Mesenchymal stem cell (in vitro differentiated cells and primary cell): ENCODE measurements at regions not wholly inside any gene's neighbourhood (a gene's known extent, or its start where the extent isn't known, plus 50 kb on each side); places are given as distances from the start of the nearest gene placed in this dataset.
"Not testable (repeated sequence)": the region's sequence is repeated elsewhere in the genome, so short reads cannot be mapped to it uniquely, and the experiment has no call there.

Experiments used
- DNase-seq: peaks from one replicate; pipeline ENCODE4 v3.0.0-alpha.2; 2013
- H2AFZ ChIP-seq: one replicate; pipeline ENCODE4 v1.6.1; 2013; ENCODE audit warnings: low read depth, mild to moderate bottlenecking, control low read depth, inconsistent platforms, low read length, moderate library complexity
- H2AK5ac ChIP-seq: 2 replicates; pipeline ENCODE4 v1.6.1; 2013; ENCODE audit warnings: low read length, moderate library complexity, mild to moderate bottlenecking, inconsistent platforms; ENCODE audit not compliant: severe bottlenecking
- H2BK120ac ChIP-seq: one replicate; pipeline ENCODE4 v1.6.1; 2013; ENCODE audit warnings: low read depth, mild to moderate bottlenecking, inconsistent platforms, low read length, moderate library complexity
- H2BK12ac ChIP-seq, 2 experiments: one replicate each; pipeline ENCODE4 v1.6.1; 2013; ENCODE audit warnings: inconsistent platforms in 2 of 2, low read length in 2 of 2, mild to moderate bottlenecking in 2 of 2, moderate library complexity in 2 of 2, control low read depth in 1 of 2
- H2BK15ac ChIP-seq: one replicate; pipeline ENCODE4 v1.6.1; 2013; ENCODE audit warnings: mild to moderate bottlenecking, low read depth, inconsistent platforms; ENCODE audit not compliant: poor library complexity, severe bottlenecking
- H2BK5ac ChIP-seq: 2 replicates; pipeline ENCODE4 v1.6.1; 2013; ENCODE audit warnings: low read depth, mild to moderate bottlenecking, low read length, control low read depth, inconsistent platforms; ENCODE audit not compliant: poor library complexity, severe bottlenecking
- H3K14ac ChIP-seq, 2 experiments: one replicate each; pipeline ENCODE4 v1.6.1; 2013; ENCODE audit warnings: inconsistent platforms in 2 of 2, low read length in 2 of 2, control low read depth in 1 of 2, mild to moderate bottlenecking in 1 of 2, moderate library complexity in 1 of 2
- H3K18ac ChIP-seq, 2 experiments: one replicate each; pipeline ENCODE4 v1.6.1; 2013; ENCODE audit warnings: inconsistent platforms in 2 of 2, low read length in 2 of 2, control low read depth in 1 of 2, low read depth in 1 of 2, mild to moderate bottlenecking in 1 of 2
- H3K23ac ChIP-seq, 2 experiments: one replicate each; pipeline ENCODE4 v1.6.1; 2013; ENCODE audit warnings: inconsistent platforms in 2 of 2, low read length in 2 of 2, mild to moderate bottlenecking in 2 of 2, moderate library complexity in 2 of 2, control low read depth in 1 of 2
- H3K27ac ChIP-seq: 2 replicates; pipeline ENCODE4 v1.5.1; 2013; ENCODE audit warnings: mild to moderate bottlenecking, moderate library complexity, low read length, control low read depth, inconsistent platforms; ENCODE audit not compliant: poor library complexity, severe bottlenecking
- H3K27me3 ChIP-seq, 2 experiments: 2 replicates each; pipeline versions ENCODE4 v1.6.1 to v1.7.0; 2013; ENCODE audit warnings: low read length in 2 of 2, mild to moderate bottlenecking in 2 of 2, moderate library complexity in 2 of 2, control low read depth in 1 of 2, inconsistent platforms in 1 of 2; ENCODE audit not compliant: control insufficient read depth in 1 of 2, insufficient read depth in 1 of 2
- H3K36me3 ChIP-seq, 2 experiments: 2 replicates each; pipeline versions ENCODE4 v1.6.1 to v1.7.0; 2013; ENCODE audit warnings: low read length in 2 of 2, control low read depth in 1 of 2, inconsistent platforms in 1 of 2, low read depth in 1 of 2, mild to moderate bottlenecking in 1 of 2; ENCODE audit not compliant: insufficient read depth in 2 of 2, control insufficient read depth in 1 of 2
- H3K4ac ChIP-seq, 2 experiments: one replicate each; pipeline ENCODE4 v1.6.1; 2013; ENCODE audit warnings: inconsistent platforms in 2 of 2, low read length in 2 of 2, mild to moderate bottlenecking in 2 of 2, moderate library complexity in 2 of 2, control low read depth in 1 of 2, low read depth in 1 of 2
- H3K4me1 ChIP-seq: 2 replicates; pipeline ENCODE4 v1.6.1; 2013; ENCODE audit warnings: low read depth, low read length, control low read depth; ENCODE audit not compliant: control insufficient read depth, insufficient read depth
- H3K4me2 ChIP-seq: 2 replicates; pipeline ENCODE4 v1.6.1; 2013; ENCODE audit warnings: low read length, mild to moderate bottlenecking, inconsistent platforms; ENCODE audit not compliant: poor library complexity, severe bottlenecking
- H3K4me3 ChIP-seq, 2 experiments: 2 replicates each; pipeline versions ENCODE4 v1.5.1 to v1.7.0; 2013; ENCODE audit warnings: low read length in 2 of 2, mild to moderate bottlenecking in 2 of 2, control low read depth in 1 of 2, low read depth in 1 of 2; ENCODE audit not compliant: insufficient read depth in 1 of 2
- H3K79me1 ChIP-seq: replicated peaks from 2 replicates; pipeline ENCODE4 v1.6.1; 2013; ENCODE audit warnings: mild to moderate bottlenecking, control low read depth, low read length, inconsistent platforms; ENCODE audit not compliant: poor library complexity, severe bottlenecking
- H3K9ac ChIP-seq: 2 replicates; pipeline ENCODE4 v1.7.0; 2013; ENCODE audit warnings: mild to moderate bottlenecking, low read length, moderate library complexity
- H3K9me3 ChIP-seq: 2 replicates; pipeline ENCODE4 v1.7.0; 2013; ENCODE audit warnings: mild to moderate bottlenecking, low read length; ENCODE audit not compliant: control insufficient read depth
- H4K8ac ChIP-seq: one replicate; pipeline ENCODE4 v1.6.1; 2013; ENCODE audit warnings: inconsistent platforms, mild to moderate bottlenecking, low read length, moderate library complexity
- H4K91ac ChIP-seq: one replicate; pipeline ENCODE4 v1.6.1; 2013; ENCODE audit warnings: mild to moderate bottlenecking, low read length, inconsistent platforms
- WGBS: methylation state at CpG from one replicate; pipeline ENCODE4 v1.1.7; 2013; ENCODE audit warnings: mixed read lengths; 5-methylcytosine and 5-hydroxymethylcytosine counted together

DNA sequence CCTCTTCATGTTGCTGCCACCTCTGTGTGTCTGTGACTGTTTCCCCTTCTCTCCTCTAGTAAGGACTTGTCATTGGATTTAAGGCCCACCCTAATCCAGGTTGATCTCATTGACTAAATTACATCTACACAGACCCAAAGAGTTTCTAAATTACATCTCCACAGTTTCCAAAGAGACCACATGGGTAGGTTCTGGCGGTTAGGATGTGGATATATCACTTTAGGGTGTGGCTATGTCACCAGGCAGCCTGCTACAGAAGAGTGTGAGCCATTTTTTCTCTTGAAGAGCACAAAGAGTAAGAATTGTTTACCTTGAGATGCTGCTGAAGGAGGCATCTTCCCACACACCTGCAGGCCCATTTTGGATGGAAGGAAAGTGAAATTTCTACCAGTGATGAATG is 128.6 kb downstream of the LAT start:
- WGBS = 100% methylated on average over 1 of the region's 1 CpG

DNA sequence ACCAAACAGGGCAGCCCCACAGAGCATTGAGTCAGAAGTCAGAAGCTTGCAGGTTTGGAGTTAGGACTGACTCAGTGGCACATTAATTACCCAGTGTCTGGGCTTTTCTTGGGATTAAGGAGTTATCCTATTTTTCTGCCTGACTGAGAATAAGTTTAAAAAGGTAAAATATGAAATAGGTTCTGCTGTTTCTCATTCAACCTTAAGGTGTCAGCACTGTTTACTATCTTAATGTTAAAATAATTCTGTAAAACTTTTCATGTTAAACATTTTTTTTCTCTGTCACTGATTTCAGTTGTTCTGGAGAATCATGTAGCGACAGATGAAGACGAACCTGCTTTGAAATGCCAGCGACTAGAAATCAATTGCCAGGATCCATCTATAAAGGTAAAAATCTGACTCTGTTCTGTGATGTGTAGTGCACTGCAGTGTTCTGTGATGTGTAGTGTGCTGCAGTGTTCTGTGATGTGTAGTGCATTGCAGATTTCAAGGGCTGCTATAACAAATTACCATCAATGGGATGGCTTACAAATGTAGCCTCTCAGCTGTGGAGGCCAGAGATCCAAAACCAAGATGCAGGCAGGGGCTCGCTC is 128.0 kb downstream of the LAT start:
- Histone ChIP-seq H3K4me1 (peaks cover 7% of the 10 kb centered on the region), H3K79me1 (no peaks in the 10 kb centered on the region)
- 94% methylated on average over 2 of the region's 4 CpGs for WGBS

More for the DNA sequence above, 128.6 kb downstream of the LAT start:
- not testable (repeated sequence) for H3K23ac ChIP-seq, H2BK120ac ChIP-seq, H3K27me3 ChIP-seq, H3K36me3 ChIP-seq, H3K14ac ChIP-seq, H3K79me1 ChIP-seq, H3K4ac ChIP-seq, H2BK5ac ChIP-seq, H3K9ac ChIP-seq, H3K18ac ChIP-seq, H2BK12ac ChIP-seq, H3K27ac ChIP-seq, H4K91ac ChIP-seq, H3K4me2 ChIP-seq, H2AK5ac ChIP-seq, H2AFZ ChIP-seq, H3K4me3 ChIP-seq, H2BK15ac ChIP-seq, H3K9me3 ChIP-seq, H4K8ac ChIP-seq, H3K4me1 ChIP-seq, DNase-seq

GRCh38 chr16:29111901-29112680 is 127.2 kb downstream of the LAT start:
- not testable (repeated sequence) for H3K27ac ChIP-seq, H3K4me2 ChIP-seq, H3K79me1 ChIP-seq, DNase-seq, H2BK15ac ChIP-seq, H2BK5ac ChIP-seq, H4K8ac ChIP-seq, H3K23ac ChIP-seq, H3K14ac ChIP-seq, H4K91ac ChIP-seq, H2AFZ ChIP-seq, H3K36me3 ChIP-seq, H2AK5ac ChIP-seq, H2BK120ac ChIP-seq, H3K18ac ChIP-seq, H3K9ac ChIP-seq, H3K4me3 ChIP-seq, H3K4ac ChIP-seq, H3K9me3 ChIP-seq, H2BK12ac ChIP-seq
- peaks cover 0 to 14% of the 10 kb centered on the region in 2 experiments for H3K27me3 ChIP-seq
- 79% methylated on average over 7 of the region's 8 CpGs for WGBS
- H3K4me1 ChIP-seq = peaks cover 11% of the 10 kb centered on the region

More for the DNA sequence above, 128.0 kb downstream of the LAT start:
- H3K4ac ChIP-seq = no peak overlapping the region
- H4K91ac ChIP-seq = no peak overlapping the region
- no peak overlapping the region for H3K18ac ChIP-seq
- DNase-seq = no peak
- no peak overlapping the region for H3K4me3 ChIP-seq
- no peak overlapping the region for H3K9ac ChIP-seq
- no peak overlapping the region for H2AFZ ChIP-seq
- no peaks in the 10 kb centered on the region for H3K9me3 ChIP-seq
- no peak overlapping the region for H3K14ac ChIP-seq
- no peak overlapping the region for H2BK12ac ChIP-seq
- H3K4me2 ChIP-seq = no peak overlapping the region
- H2BK5ac ChIP-seq = no peak overlapping the region
- no peak overlapping the region for H4K8ac ChIP-seq
- peaks cover 0 to 6% of the 10 kb centered on the region in 2 experiments for H3K27me3 ChIP-seq
- no peak overlapping the region for H3K23ac ChIP-seq
- H2AK5ac ChIP-seq = no peak overlapping the region
- H3K36me3 ChIP-seq = peaks cover 0 to 9% of the 10 kb centered on the region in 2 experiments
- H3K27ac ChIP-seq = no peak overlapping the region
- H2BK15ac ChIP-seq = no peak overlapping the region
- H2BK120ac ChIP-seq = no peak overlapping the region

GRCh38 chr16:29111421-29111820 is 126.6 kb downstream of the LAT start:
- no peaks in the 10 kb centered on the region for H3K9me3 ChIP-seq
- H3K4ac ChIP-seq = no peak overlapping the region
- H3K14ac ChIP-seq = peak overlapping the region in 1 of 2 experiments; percentile 62
- H3K18ac ChIP-seq = no peak overlapping the region
- no peak overlapping the region for H3K4me3 ChIP-seq
- no peak overlapping the region for H3K4me2 ChIP-seq
- no peak overlapping the region for H2BK15ac ChIP-seq
- no peak overlapping the region for H4K91ac ChIP-seq
- no peaks in the 10 kb centered on the region for H3K79me1 ChIP-seq
- H2AK5ac ChIP-seq = no peak overlapping the region
- DNase-seq = no peak
- peaks cover 0 to 3% of the 10 kb centered on the region in 2 experiments for H3K36me3 ChIP-seq
- H2BK5ac ChIP-seq = no peak overlapping the region
- H2AFZ ChIP-seq = no peak overlapping the region
- H4K8ac ChIP-seq = no peak overlapping the region
- H3K23ac ChIP-seq = no peak overlapping the region
- H3K9ac ChIP-seq = no peak overlapping the region
- H3K27me3 ChIP-seq = peaks cover 0 to 20% of the 10 kb centered on the region in 2 experiments
- H2BK120ac ChIP-seq = no peak overlapping the region
- 96% methylated on average over 3 of the region's 5 CpGs for WGBS
- H2BK12ac ChIP-seq = no peak overlapping the region
- H3K27ac ChIP-seq = no peak overlapping the region
- peaks cover 7% of the 10 kb centered on the region for H3K4me1 ChIP-seq
